ENCODE measurements at regions not wholly inside any gene's neighbourhood (a gene's known extent, or its start where the extent isn't known, plus 50 kb on each side); places are given as distances from the start of the nearest gene placed in this dataset.

DNA sequence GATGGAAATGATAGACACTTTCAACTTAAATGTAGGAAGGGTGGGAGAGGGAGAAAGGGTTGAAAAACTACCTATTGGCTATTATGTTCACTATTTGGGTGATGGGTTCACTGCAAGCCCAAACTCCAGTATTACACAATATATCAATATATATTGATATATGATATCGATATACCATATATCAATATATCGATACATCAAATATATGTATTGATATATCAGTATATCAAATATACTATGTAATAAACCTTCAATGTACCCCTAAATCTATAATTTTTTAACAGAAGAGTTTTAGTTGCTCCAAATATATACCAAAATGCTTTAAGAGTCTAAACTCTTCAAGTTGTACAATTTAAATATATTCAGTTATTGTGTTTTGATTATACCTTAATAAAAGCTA, 302.0 kb upstream of the RGMB start:
- Histone ChIP-seq H3K4me1 (no peaks in the 10 kb centered on the region), H3K36me3 (no peaks in the 10 kb centered on the region), H3K27ac (no peak overlapping the region), H3K27me3 (no peaks in the 10 kb centered on the region), H3K9me3 (no peaks in the 10 kb centered on the region), H3K4me3 (no peak overlapping the region)
- DNase-seq (ENCODE audit: low spot score): no peak
- TF ChIP-seq, protein P1, sequence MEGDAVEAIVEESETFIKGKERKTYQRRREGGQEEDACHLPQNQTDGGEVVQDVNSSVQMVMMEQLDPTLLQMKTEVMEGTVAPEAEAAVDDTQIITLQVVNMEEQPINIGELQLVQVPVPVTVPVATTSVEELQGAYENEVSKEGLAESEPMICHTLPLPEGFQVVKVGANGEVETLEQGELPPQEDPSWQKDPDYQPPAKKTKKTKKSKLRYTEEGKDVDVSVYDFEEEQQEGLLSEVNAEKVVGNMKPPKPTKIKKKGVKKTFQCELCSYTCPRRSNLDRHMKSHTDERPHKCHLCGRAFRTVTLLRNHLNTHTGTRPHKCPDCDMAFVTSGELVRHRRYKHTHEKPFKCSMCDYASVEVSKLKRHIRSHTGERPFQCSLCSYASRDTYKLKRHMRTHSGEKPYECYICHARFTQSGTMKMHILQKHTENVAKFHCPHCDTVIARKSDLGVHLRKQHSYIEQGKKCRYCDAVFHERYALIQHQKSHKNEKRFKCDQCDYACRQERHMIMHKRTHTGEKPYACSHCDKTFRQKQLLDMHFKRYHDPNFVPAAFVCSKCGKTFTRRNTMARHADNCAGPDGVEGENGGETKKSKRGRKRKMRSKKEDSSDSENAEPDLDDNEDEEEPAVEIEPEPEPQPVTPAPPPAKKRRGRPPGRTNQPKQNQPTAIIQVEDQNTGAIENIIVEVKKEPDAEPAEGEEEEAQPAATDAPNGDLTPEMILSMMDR (IDR thresholded peaks at IDR 0.05): no peak

DNA sequence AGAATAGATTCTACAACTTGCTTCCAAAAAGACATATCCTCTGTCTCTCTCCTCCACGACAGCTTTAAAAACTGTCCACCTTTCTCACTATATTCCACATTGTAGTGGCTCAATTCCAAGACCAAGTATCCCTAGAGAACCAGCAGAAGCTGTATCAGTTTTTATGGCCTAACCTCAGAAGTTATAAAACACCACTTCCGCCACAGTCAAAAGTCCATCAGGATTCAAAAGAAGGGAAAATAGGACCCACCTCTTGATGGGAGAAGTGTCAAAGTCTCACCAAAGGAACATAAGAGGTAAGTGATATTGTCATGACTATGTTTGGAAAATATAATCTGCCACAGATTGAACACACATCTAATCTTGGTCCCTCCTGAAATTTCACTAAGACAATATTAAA, 299.2 kb upstream of the RGMB start:
- Histone ChIP-seq H3K36me3 (no peaks in the 10 kb centered on the region), H3K27me3 (no peaks in the 10 kb centered on the region), H3K4me1 (no peaks in the 10 kb centered on the region), H3K9me3 (no peaks in the 10 kb centered on the region), H3K4me3 (no peak overlapping the region), H3K27ac (no peak overlapping the region)
- TF ChIP-seq, protein P1 (IDR thresholded peaks at IDR 0.05): no peak
- no peak for DNase-seq (ENCODE audit: low spot score)

DNA sequence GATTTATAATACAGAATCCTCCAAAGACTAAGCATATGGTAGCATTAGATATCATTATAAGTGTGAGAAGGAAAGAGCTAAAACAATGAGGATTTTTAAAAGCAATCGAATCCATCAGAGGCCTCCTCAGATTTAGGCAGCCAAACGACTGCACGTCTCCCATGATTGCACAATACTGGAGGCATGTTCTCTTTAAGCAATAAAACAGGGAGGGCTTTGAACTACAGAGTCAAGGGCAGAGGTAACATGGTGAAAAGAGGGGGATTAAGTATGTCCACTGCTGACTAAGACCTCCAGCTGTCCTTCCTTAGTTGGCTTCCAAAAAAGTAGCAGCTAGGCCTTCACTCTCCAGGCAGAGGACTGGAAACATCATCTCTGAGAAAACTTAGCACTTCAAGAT, 298.7 kb upstream of the RGMB start:
- no peak for DNase-seq (ENCODE audit: low spot score)
- TF ChIP-seq, protein P1 (IDR thresholded peaks at IDR 0.05): no peak
- Histone ChIP-seq H3K9me3 (no peaks in the 10 kb centered on the region), H3K27ac (no peak overlapping the region), H3K4me1 (no peaks in the 10 kb centered on the region), H3K27me3 (no peaks in the 10 kb centered on the region), H3K36me3 (no peaks in the 10 kb centered on the region), H3K4me3 (no peak overlapping the region)

DNA sequence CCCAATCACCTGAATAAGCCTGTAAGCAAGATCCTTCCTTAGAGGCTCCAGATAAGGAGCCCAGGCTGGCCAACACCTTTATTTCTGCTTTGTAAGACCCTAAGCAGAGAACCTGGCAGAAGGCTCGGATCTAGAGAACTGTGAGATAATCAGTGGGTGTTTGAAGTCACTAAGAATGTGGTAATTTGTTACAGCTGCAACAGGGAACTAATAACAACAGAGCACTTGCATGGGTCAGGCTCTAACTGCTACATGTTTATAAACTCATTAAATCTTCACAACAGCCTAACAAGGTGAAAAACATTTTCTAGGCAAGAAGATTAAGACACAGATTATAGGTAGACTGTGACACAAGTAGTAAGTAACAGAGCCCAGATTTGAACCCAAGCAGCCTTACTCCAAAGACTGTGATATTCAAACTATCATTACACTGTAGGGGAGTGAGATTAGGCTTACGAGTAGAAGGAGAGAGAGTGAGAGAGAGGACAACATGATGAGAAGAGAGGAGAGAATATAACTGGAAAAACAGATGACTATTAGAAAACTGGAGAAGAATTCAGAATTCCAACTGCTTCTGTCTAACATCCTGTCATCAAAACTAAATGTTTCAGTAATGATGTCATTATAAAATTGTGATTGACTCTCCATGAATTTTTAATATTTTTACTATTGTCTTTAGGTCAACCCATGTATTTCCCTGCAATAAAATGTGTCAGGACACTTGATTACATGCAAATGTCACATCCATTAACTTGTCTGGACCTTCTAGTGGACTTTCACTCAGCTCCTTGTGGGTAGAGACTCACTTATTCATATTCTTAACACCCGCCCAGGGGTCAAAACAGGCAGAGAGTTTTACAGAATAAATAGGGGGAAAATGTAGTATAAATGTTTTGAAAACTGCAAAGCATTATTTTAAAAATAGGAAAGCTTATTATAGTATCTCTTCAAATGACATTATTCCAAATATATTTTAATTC, 290.9 kb upstream of the RGMB start:
- TF ChIP-seq, protein P1 (IDR thresholded peaks at IDR 0.05): no peak
- Histone ChIP-seq H3K27me3 (no peaks in the 10 kb centered on the region), H3K4me3 (no peak overlapping the region), H3K27ac (no peak overlapping the region), H3K9me3 (no peaks in the 10 kb centered on the region), H3K36me3 (no peaks in the 10 kb centered on the region), H3K4me1 (no peaks in the 10 kb centered on the region)
- no peak for DNase-seq (ENCODE audit: low spot score)

DNA sequence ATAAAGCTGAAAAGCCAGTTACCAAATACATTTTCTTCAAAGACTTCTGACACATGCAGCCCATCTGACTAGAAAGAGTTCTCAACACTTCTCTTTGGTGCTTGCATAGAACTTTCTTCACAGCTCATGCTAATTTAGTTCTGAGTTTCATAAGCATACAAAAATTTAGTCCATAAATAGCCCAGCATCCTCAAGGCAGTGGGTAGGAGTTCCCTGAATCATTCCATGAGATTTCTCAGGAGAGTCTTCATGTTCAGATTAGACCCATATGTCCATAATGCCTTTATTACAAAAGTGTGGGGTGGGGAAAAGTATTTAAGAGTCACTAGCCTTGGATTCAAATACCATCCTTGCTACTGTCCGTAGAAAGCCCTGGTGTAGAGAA, 290.2 kb upstream of the RGMB start:
- no peak for DNase-seq (ENCODE audit: low spot score)
- TF ChIP-seq, protein P1 (IDR thresholded peaks at IDR 0.05): no peak
- no peaks in the 10 kb centered on the region for H3K9me3 ChIP-seq
- H3K27ac ChIP-seq: no peak overlapping the region
- H3K27me3 ChIP-seq: no peaks in the 10 kb centered on the region
- H3K36me3 ChIP-seq: no peaks in the 10 kb centered on the region
- H3K4me3 ChIP-seq: no peak overlapping the region
- no peaks in the 10 kb centered on the region for H3K4me1 ChIP-seq
